Subcutaneous abdominal adipose tissue (tissue), 5 donors: ENCODE measurements at regions not wholly inside any gene's neighbourhood (a gene's known extent, or its start where the extent isn't known, plus 50 kb on each side); places are given as distances from the start of the nearest gene placed in this dataset.

Experiments
- H3K27ac ChIP-seq: one replicate; pipeline ENCODE4 v1.7.0; 2013; ENCODE audit warnings: low read depth, mild to moderate bottlenecking, inconsistent platforms, low read length, moderate library complexity
- H3K27me3 ChIP-seq, 5 donors: one replicate each; pipeline ENCODE4 v1.7.0; 2013; ENCODE audit warnings: low read length in 5 of 5, inconsistent platforms in 1 of 5; ENCODE audit not compliant: control insufficient read depth in 5 of 5, insufficient read depth in 4 of 5
- H3K36me3 ChIP-seq, 5 donors: one replicate each; pipeline ENCODE4 v1.7.0; 2013; ENCODE audit warnings: low read length in 5 of 5; ENCODE audit not compliant: control insufficient read depth in 5 of 5, insufficient read depth in 5 of 5
- H3K4me1 ChIP-seq, 5 donors: one replicate each; pipeline ENCODE4 v1.7.0; 2013; ENCODE audit warnings: low read length in 5 of 5, mild to moderate bottlenecking in 3 of 5, moderate library complexity in 1 of 5; ENCODE audit not compliant: control insufficient read depth in 5 of 5, insufficient read depth in 5 of 5
- H3K4me3 ChIP-seq, 5 donors: one replicate each; pipeline ENCODE4 v1.7.0; 2013; ENCODE audit warnings: low read length in 5 of 5, low read depth in 1 of 5
- H3K9ac ChIP-seq, 5 donors: one replicate each; pipeline ENCODE4 v1.7.0; 2013; ENCODE audit warnings: low read length in 5 of 5, mild to moderate bottlenecking in 4 of 5, moderate library complexity in 3 of 5
- H3K9me3 ChIP-seq, 5 donors: one replicate each; pipeline ENCODE4 v1.7.0; 2013; ENCODE audit warnings: low read length in 5 of 5; ENCODE audit not compliant: control insufficient read depth in 5 of 5
- donor health status: healthy.
- donor health status: healthy.
- donor health status: healthy.
- donor health status: healthy.
- donor health status: healthy.

DNA sequence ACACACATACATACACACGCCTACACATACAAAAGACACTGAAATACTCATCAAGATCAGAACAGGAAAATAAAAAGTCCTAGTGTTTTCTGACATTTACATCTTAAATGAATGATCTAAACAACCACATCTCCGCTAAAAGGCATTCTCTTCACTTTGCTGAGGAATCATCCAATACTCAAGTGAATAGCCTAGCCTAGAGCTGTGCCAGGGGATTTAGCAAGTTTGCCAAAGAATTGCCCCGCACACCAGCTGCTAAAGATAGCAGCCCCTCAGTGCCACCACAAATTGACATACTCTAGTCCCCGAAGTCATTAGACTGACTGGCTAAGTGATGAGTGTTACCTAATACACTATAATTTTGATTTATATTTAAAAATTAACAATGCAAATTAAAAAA is 246.8 kb upstream of the POU3F2 start:
- Histone ChIP-seq H3K27me3 (no peaks in the 10 kb centered on the region), H3K27ac (no peak overlapping the region), H3K36me3 (no peaks in the 10 kb centered on the region), H3K4me3 (no peak overlapping the region), H3K9ac (no peak overlapping the region), H3K4me1 (no peaks in the 10 kb centered on the region), H3K9me3 (no peaks in the 10 kb centered on the region)

- no peak overlapping the region for H3K4me3 ChIP-seq
- H3K9ac ChIP-seq = no peak overlapping the region
- no peaks in the 10 kb centered on the region for H3K9me3 ChIP-seq
- no peak overlapping the region for H3K27ac ChIP-seq
- no peaks in the 10 kb centered on the region for H3K4me1 ChIP-seq
- H3K27me3 ChIP-seq = no peaks in the 10 kb centered on the region
- no peaks in the 10 kb centered on the region for H3K36me3 ChIP-seq
Observed at GRCh38 chr6:98589536-98589935, 244.8 kb upstream of the POU3F2 start.

- H3K4me1 ChIP-seq = no peaks in the 10 kb centered on the region
- H3K9ac ChIP-seq = no peak overlapping the region
- no peaks in the 10 kb centered on the region for H3K27me3 ChIP-seq
- no peak overlapping the region for H3K27ac ChIP-seq
- no peak overlapping the region for H3K4me3 ChIP-seq
- no peaks in the 10 kb centered on the region for H3K36me3 ChIP-seq
- H3K9me3 ChIP-seq = no peaks in the 10 kb centered on the region
Observed at GRCh38 chr6:98590136-98590681, 244.2 kb upstream of the POU3F2 start.

GRCh38 chr6:98590997-98591396 is 243.4 kb upstream of the POU3F2 start:
- Histone ChIP-seq H3K9me3 (no peaks in the 10 kb centered on the region), H3K27ac (no peak overlapping the region), H3K4me3 (no peak overlapping the region), H3K36me3 (no peaks in the 10 kb centered on the region), H3K4me1 (no peaks in the 10 kb centered on the region), H3K27me3 (no peaks in the 10 kb centered on the region), H3K9ac (no peak overlapping the region)

DNA sequence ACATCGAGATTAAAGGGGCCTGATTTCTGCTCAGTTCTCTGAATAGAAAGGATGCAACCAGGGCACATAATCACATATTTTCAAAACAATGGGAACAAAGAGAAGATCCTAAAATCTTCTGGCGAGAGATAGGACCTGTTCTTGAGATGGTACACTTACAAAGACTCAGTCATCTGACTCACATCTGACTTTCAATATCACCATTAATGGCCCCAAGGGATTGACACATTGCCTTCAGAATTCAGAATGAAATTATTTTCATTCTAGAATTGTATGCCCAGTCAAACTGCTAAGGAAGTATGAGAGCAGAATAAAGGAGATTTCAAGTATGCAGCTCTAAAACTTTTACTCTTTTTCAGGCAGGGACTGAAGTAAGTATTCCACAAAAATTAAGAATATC is 240.7 kb upstream of the POU3F2 start:
- Histone ChIP-seq H3K9me3 (no peaks in the 10 kb centered on the region), H3K36me3 (no peaks in the 10 kb centered on the region), H3K4me1 (no peaks in the 10 kb centered on the region), H3K9ac (no peak overlapping the region), H3K27ac (no peak overlapping the region), H3K27me3 (no peaks in the 10 kb centered on the region), H3K4me3 (no peak overlapping the region)

- Histone ChIP-seq H3K36me3 (no peaks in the 10 kb centered on the region), H3K4me1 (no peaks in the 10 kb centered on the region), H3K9me3 (no peaks in the 10 kb centered on the region), H3K27me3 (no peaks in the 10 kb centered on the region), H3K27ac (no peak overlapping the region), H3K9ac (no peak overlapping the region), H3K4me3 (no peak overlapping the region)
Observed at GRCh38 chr6:98601716-98602115, 232.7 kb upstream of the POU3F2 start.

DNA sequence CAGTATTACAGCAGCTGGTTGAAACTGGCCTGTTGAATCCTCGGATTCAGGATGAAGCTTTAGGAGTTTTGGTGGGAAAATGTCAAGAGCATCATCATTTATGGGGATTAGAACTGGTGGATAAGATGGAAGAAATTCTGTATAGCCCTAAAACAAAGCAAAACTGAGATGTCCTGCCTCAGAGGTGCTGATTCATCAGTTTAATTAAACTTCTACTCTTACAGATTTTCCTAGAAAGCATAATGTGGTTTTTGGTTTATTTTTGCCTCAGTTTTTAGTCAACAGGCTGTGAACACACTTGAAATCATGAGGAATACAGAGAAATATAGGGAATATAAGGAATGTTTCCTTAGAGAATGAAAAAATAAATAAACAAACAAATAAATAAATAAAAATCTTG is 228.7 kb upstream of the POU3F2 start:
- H3K4me1 ChIP-seq = no peaks in the 10 kb centered on the region
- H3K4me3 ChIP-seq = no peak overlapping the region
- H3K27ac ChIP-seq = no peak overlapping the region
- no peaks in the 10 kb centered on the region for H3K27me3 ChIP-seq
- peaks cover 0 to 4% (median 0%) of the 10 kb centered on the region in 5 donors for H3K9me3 ChIP-seq
- H3K36me3 ChIP-seq = no peaks in the 10 kb centered on the region
- H3K9ac ChIP-seq = no peak overlapping the region

DNA sequence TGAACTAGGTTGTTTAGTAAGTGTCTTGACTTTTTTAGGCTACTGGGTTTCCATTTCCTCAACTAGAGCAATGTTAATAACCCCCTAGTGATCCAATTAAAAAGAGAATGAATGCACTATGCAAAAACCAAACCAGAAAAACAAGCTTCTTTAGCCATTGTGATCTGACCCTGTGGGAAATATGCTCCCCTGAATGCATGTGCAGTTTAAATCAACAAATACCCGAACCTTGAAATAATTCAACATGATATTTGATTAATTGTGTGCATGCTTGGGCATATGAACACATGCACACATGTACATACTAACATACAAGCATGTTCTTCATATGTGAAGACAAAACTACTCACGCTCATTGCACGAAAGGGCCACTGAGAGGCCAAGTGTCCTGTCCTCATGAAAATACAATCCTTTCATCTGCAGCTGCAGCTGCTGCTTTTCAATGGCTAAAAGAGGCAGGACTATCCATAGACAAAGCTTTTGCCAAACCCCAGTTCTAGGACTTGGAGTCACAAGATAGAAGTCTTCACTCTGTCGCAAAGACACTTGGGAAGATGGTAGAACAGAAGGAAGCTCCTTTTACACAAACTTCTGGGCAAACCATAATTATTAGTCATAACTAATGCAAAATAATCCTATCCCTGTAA is 207.1 kb upstream of the POU3F2 start:
- Histone ChIP-seq H3K9me3 (no peaks in the 10 kb centered on the region), H3K27me3 (peaks cover 0 to 5% (median 0%) of the 10 kb centered on the region in 5 donors), H3K9ac (no peak overlapping the region), H3K4me1 (no peaks in the 10 kb centered on the region), H3K4me3 (no peak overlapping the region), H3K27ac (no peak overlapping the region), H3K36me3 (no peaks in the 10 kb centered on the region)

GRCh38 chr6:98633886-98634285 is 200.5 kb upstream of the POU3F2 start:
- H3K4me3 ChIP-seq = no peak overlapping the region

DNA sequence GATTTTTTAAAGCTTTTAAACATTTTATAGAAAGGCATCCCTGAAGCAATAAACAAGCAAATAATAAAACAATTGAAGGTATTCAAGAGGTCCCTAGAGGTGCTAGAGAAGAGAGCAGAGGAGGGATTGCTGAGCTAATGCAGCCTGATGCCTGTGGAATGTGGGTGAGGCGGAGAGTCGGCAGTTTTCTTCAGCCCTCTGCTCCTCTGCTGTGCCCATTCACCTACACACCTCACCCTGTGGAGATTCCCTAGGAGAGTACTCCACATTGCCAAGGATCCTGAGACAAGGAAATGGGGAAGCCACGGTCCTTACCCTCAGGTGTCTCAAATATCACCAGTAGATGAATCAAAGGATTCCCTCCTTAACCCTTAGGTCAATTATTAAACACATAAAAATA is 199.8 kb upstream of the POU3F2 start:
- Histone ChIP-seq H3K27ac (no peak overlapping the region), H3K36me3 (no peaks in the 10 kb centered on the region), H3K4me1 (no peaks in the 10 kb centered on the region), H3K27me3 (no peaks in the 10 kb centered on the region), H3K9ac (no peak overlapping the region), H3K4me3 (no peak overlapping the region), H3K9me3 (no peaks in the 10 kb centered on the region)

More at GRCh38 chr6:98633886-98634285, 200.5 kb upstream of the POU3F2 start:
- Histone ChIP-seq H3K9me3 (no peaks in the 10 kb centered on the region), H3K27me3 (peaks cover 0 to 3% (median 0%) of the 10 kb centered on the region in 5 donors), H3K36me3 (no peaks in the 10 kb centered on the region), H3K9ac (no peak overlapping the region), H3K27ac (no peak overlapping the region), H3K4me1 (no peaks in the 10 kb centered on the region)
